Neural progenitor cell (in vitro differentiated cells): ENCODE measurements at regions not wholly inside any gene's neighbourhood (a gene's known extent, or its start where the extent isn't known, plus 50 kb on each side); places are given as distances from the start of the nearest gene placed in this dataset.

ENCODE experiments used
- DNase-seq: peaks from one replicate; pipeline ENCODE4 v3.0.0-alpha.2; 2016; ENCODE audit warnings: low spot score
- H2AFZ ChIP-seq: fragments of 200-600 bp; sonication (generic); replicated peaks from 2 replicates; pipeline ENCODE4 v1.6.1; 2016; ENCODE audit warnings: antibody characterized with exemption
- H3F3A ChIP-seq: fragments of 200-600 bp; sonication (generic); 2 replicates; pipeline ENCODE4 v1.6.1; 2016; ENCODE audit warnings: antibody characterized with exemption, low read depth
- H3K27ac ChIP-seq: fragments of 200-600 bp; sonication (generic); 2 replicates; pipeline ENCODE4 v1.5.1; 2016; ENCODE audit warnings: mild to moderate bottlenecking
- H3K27me3 ChIP-seq: fragments of 200-600 bp; sonication (generic); 2 replicates; pipeline ENCODE4 v1.6.1; 2016; ENCODE audit warnings: mild to moderate bottlenecking, moderate library complexity
- H3K36me3 ChIP-seq: fragments of 200-600 bp; sonication (generic); 2 replicates; pipeline ENCODE4 v1.5.1; 2016
- H3K4me1 ChIP-seq: fragments of 200-600 bp; sonication (generic); 2 replicates; pipeline ENCODE4 v1.6.1; 2016; ENCODE audit warnings: mixed run types
- H3K4me2 ChIP-seq: fragments of 200-600 bp; sonication (generic); 2 replicates; pipeline ENCODE4 v1.6.1; 2016
- H3K4me3 ChIP-seq: fragments of 200-600 bp; sonication (generic); 2 replicates; pipeline ENCODE4 v1.5.1; 2016
- H3K79me2 ChIP-seq: fragments of 200-600 bp; sonication (generic); 2 replicates; pipeline ENCODE4 v1.6.1; 2016; ENCODE audit warnings: low read depth
- H3K9ac ChIP-seq: fragments of 200-600 bp; sonication (generic); 2 replicates; pipeline ENCODE4 v1.6.1; 2016
- H3K9me3 ChIP-seq: fragments of 200-600 bp; sonication (generic); 2 replicates; pipeline ENCODE4 v1.5.1; 2016; ENCODE audit warnings: low read depth
- H4K20me1 ChIP-seq: fragments of 200-600 bp; sonication (generic); 2 replicates; pipeline ENCODE4 v1.6.1; 2016; ENCODE audit warnings: low read depth
- H3K27ac Mint-ChIP-seq: 3 replicates; pipeline ENCODE4 v1.8.0; 2021; ENCODE audit warnings: mixed read lengths
- H3K27me3 Mint-ChIP-seq: 2 replicates; pipeline ENCODE4 v1.8.0; 2022; ENCODE audit warnings: low read depth, mild to moderate bottlenecking, inconsistent platforms, moderate library complexity, mixed read lengths; ENCODE audit not compliant: insufficient read depth
- H3K36me3 Mint-ChIP-seq: 3 replicates; pipeline ENCODE4 v1.8.0; 2021; ENCODE audit warnings: mixed read lengths
- H3K4me1 Mint-ChIP-seq: 3 replicates; pipeline ENCODE4 v1.8.0; 2021; ENCODE audit warnings: mixed read lengths
- H3K4me3 Mint-ChIP-seq: 3 replicates; pipeline ENCODE4 v1.8.0; 2021; ENCODE audit warnings: mild to moderate bottlenecking, moderate library complexity, mixed read lengths
- H3K9me3 Mint-ChIP-seq: 3 replicates; pipeline ENCODE4 v1.8.0; 2020; ENCODE audit warnings: mixed read lengths
- EZH2 ChIP-seq: fragments of 200-600 bp; sonication (generic); IDR thresholded peaks from 2 replicates; pipeline ENCODE4 v1.6.1; 2017; ENCODE audit warnings: antibody characterized with exemption, mild to moderate bottlenecking, moderate library complexity
- EZH2phosphoT487 ChIP-seq: fragments of 200-600 bp; sonication (generic); IDR thresholded peaks from 2 replicates; pipeline ENCODE4 v1.6.1; 2017; ENCODE audit warnings: antibody characterized with exemption
- TF ChIP-seq, protein P1 (sequence below): fragments of 200-600 bp; sonication (generic); IDR thresholded peaks from 2 replicates; pipeline ENCODE4 v1.5.1; 2017; ENCODE audit warnings: antibody characterized with exemption, mild to moderate bottlenecking

DNA sequence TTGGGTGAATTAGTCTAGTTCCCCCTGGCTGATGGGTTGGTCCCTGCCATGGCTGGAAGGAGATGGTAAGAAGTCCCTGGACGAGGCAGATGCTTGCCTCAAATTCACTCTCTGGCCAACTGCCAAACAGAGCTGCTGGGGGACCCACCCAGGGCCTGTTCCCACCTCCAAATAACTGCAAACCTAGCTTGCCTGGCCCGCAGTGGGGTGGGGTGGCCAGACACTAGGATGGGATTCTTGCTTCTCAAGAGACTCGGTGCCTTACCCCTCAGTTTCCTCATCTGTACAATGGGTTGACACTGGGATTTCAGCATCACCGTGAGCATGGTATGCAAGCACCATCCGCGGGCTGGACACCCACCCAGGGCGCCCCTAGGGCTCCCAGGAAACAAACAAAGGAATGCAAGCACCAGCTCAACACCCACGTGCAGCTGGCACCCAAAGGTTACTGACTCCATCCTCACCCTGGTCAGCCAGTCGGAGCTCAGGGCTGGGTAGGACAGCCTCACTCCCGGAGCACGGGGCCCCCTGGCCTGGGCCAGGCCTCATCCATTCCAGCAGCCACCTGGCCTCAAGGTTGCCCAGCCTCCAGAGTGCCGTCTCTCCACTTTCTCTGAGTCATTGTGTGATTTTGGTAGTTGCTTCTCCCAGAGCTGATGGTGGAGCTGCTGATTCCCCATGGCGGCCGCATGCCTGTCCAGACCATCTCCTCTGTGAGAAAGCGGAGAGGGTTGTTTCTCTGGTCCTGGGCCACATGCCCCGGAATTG, 205.2 kb upstream of the RTL1 start:
- H2AFZ ChIP-seq: no peak overlapping the region
- H3K4me2 ChIP-seq: no peak overlapping the region
- H3K4me1 ChIP-seq: no peaks in the 10 kb centered on the region
- Mint-ChIP-seq H3K27me3 (peaks cover 10% of the 10 kb centered on the region), H3K4me1 (peaks cover 17% of the 10 kb centered on the region), H3K4me3 (no peak overlapping the region), H3K27ac (no peak overlapping the region), H3K36me3 (no peaks in the 10 kb centered on the region), H3K9me3 (peaks cover 2% of the 10 kb centered on the region)
- no peak for TF ChIP-seq EZH2
- TF ChIP-seq, protein P1, sequence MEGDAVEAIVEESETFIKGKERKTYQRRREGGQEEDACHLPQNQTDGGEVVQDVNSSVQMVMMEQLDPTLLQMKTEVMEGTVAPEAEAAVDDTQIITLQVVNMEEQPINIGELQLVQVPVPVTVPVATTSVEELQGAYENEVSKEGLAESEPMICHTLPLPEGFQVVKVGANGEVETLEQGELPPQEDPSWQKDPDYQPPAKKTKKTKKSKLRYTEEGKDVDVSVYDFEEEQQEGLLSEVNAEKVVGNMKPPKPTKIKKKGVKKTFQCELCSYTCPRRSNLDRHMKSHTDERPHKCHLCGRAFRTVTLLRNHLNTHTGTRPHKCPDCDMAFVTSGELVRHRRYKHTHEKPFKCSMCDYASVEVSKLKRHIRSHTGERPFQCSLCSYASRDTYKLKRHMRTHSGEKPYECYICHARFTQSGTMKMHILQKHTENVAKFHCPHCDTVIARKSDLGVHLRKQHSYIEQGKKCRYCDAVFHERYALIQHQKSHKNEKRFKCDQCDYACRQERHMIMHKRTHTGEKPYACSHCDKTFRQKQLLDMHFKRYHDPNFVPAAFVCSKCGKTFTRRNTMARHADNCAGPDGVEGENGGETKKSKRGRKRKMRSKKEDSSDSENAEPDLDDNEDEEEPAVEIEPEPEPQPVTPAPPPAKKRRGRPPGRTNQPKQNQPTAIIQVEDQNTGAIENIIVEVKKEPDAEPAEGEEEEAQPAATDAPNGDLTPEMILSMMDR: no peak
- no peak for TF ChIP-seq EZH2phosphoT487
- H3K27me3 ChIP-seq: no peaks in the 10 kb centered on the region
- no peaks in the 10 kb centered on the region for H4K20me1 ChIP-seq
- no peak for DNase-seq
- no peak overlapping the region for H3K4me3 ChIP-seq
- no peak overlapping the region for H3K27ac ChIP-seq
- no peaks in the 10 kb centered on the region for H3K9me3 ChIP-seq
- no peaks in the 10 kb centered on the region for H3K36me3 ChIP-seq
- H3K79me2 ChIP-seq: no peaks in the 10 kb centered on the region
- H3F3A ChIP-seq: no peaks in the 10 kb centered on the region
- no peak overlapping the region for H3K9ac ChIP-seq

- H3K27me3 ChIP-seq: no peaks in the 10 kb centered on the region
- Mint-ChIP-seq H3K4me3 (no peak overlapping the region), H3K27ac (no peak overlapping the region), H3K4me1 (peaks cover 15% of the 10 kb centered on the region), H3K36me3 (no peaks in the 10 kb centered on the region), H3K27me3 (peaks cover 8% of the 10 kb centered on the region), H3K9me3 (peaks cover 2% of the 10 kb centered on the region)
- no peaks in the 10 kb centered on the region for H3K9me3 ChIP-seq
- no peaks in the 10 kb centered on the region for H4K20me1 ChIP-seq
- no peak overlapping the region for H3K9ac ChIP-seq
- no peak overlapping the region for H3K4me3 ChIP-seq
- H3K36me3 ChIP-seq: no peaks in the 10 kb centered on the region
- TF ChIP-seq, protein P1: no peak
- TF ChIP-seq EZH2phosphoT487 (no peak), EZH2 (no peak)
- H3K79me2 ChIP-seq: no peaks in the 10 kb centered on the region
- H3K4me1 ChIP-seq: no peaks in the 10 kb centered on the region
- H3F3A ChIP-seq: no peaks in the 10 kb centered on the region
- no peak for DNase-seq
- no peak overlapping the region for H3K27ac ChIP-seq
- no peak overlapping the region for H2AFZ ChIP-seq
- no peak overlapping the region for H3K4me2 ChIP-seq
Measured at GRCh38 chr14:101109347-101109638, 205.8 kb upstream of the RTL1 start.

DNA sequence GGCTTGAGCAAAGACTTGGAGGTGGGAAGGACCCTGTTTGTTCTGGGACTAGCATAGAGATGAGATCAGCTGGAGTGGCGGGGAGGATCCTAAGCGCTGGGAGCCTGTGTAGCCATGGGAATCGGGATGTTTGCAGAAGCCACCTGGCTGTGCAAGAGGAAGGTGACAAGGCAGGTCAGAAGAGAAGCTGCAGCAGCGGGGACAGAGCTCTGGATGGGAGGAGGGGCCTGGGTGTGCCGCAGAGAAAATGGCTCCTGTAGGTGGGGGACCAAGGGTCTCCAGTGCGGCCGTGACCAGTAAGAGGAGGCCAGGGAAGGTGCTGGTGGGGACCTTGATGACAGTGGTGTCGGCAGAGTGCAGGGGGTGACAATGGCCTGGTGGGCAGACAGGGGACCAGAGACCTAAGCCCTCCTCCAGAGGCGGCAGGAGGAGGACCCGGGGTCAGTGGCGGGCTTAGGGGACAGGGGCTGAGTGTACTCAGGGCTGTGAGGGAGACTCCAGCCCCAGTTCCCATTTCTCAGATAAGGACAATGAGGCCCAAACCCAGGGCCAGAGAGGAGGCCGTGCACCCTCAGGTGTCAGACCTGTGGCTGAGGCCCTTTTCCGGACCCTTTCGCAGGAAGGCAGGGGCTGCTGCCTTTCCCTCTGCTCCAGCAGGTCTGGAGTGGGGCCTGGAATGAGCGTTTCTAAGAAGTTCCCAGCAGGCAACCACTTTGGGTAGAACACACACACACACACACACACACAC, 206.6 kb upstream of the RTL1 start:
- Mint-ChIP-seq H3K4me3 (peak overlapping the region; percentile 6), H3K4me1 (peaks cover 15% of the 10 kb centered on the region), H3K27ac (peak overlapping the region; percentile 79), H3K36me3 (no peaks in the 10 kb centered on the region), H3K27me3 (peaks cover 9% of the 10 kb centered on the region), H3K9me3 (no peaks in the 10 kb centered on the region)
- H3K4me2 ChIP-seq: no peak overlapping the region
- H3K4me1 ChIP-seq: no peaks in the 10 kb centered on the region
- no peaks in the 10 kb centered on the region for H4K20me1 ChIP-seq
- H3K9ac ChIP-seq: no peak overlapping the region
- H3K27me3 ChIP-seq: no peaks in the 10 kb centered on the region
- no peaks in the 10 kb centered on the region for H3K36me3 ChIP-seq
- H3K27ac ChIP-seq: no peak overlapping the region
- TF ChIP-seq EZH2: no peak
- no peak for TF ChIP-seq EZH2phosphoT487
- TF ChIP-seq, protein P1: no peak
- DNase-seq: no peak
- H3K4me3 ChIP-seq: no peak overlapping the region
- H2AFZ ChIP-seq: no peak overlapping the region
- no peaks in the 10 kb centered on the region for H3K79me2 ChIP-seq
- H3F3A ChIP-seq: no peaks in the 10 kb centered on the region
- H3K9me3 ChIP-seq: no peaks in the 10 kb centered on the region
